OCI-LY3 (cell line): ENCODE measurements at regions not wholly inside any gene's neighbourhood (a gene's known extent, or its start where the extent isn't known, plus 50 kb on each side); places are given as distances from the start of the nearest gene placed in this dataset.

Experiments used
- H2AFZ ChIP-seq: fragments of 200-600, 300-600 bp; shearing (Covaris generic); 2 replicates; pipeline ENCODE4 v1.6.0; 2014; ENCODE audit warnings: antibody characterized with exemption, low read depth, low read length
- H3K27ac ChIP-seq: fragments of 200-600, 300-600 bp; sonication (generic); 2 replicates; pipeline ENCODE4 v1.5.1; 2014; ENCODE audit warnings: mild to moderate bottlenecking, low read length, moderate library complexity, mixed read lengths
- H3K27me3 ChIP-seq: fragments of 200-600, 300-600 bp; sonication (generic); 2 replicates; pipeline ENCODE4 v1.6.1; 2014; ENCODE audit warnings: low read depth, low read length, mixed read lengths
- H3K36me3 ChIP-seq: fragments of 200-600, 300-600 bp; sonication (generic); replicated peaks from 2 replicates; pipeline ENCODE3; 2014; ENCODE audit warnings: low read depth, low read length, mixed read lengths
- H3K4me1 ChIP-seq: fragments of 300-600, 200-600 bp; sonication (generic); 2 replicates; pipeline ENCODE4 v1.6.1; 2014; ENCODE audit warnings: low read length, mixed read lengths
- H3K4me2 ChIP-seq: fragments of 200-600, 300-600 bp; sonication (generic); 2 replicates; pipeline ENCODE4 v1.6.1; 2014; ENCODE audit warnings: low read length, mixed read lengths
- H3K4me3 ChIP-seq: fragments of 300-600, 200-600 bp; sonication (generic); 2 replicates; pipeline ENCODE4 v1.5.1; 2014; ENCODE audit warnings: antibody characterized with exemption, mild to moderate bottlenecking, low read length, moderate library complexity
- H3K79me2 ChIP-seq: fragments of 300-600, 200-600 bp; shearing (Covaris generic); 2 replicates; pipeline ENCODE4 v1.6.1; 2014; ENCODE audit warnings: mild to moderate bottlenecking, low read length, mixed read lengths
- H3K9ac ChIP-seq: fragments of 300-600, 200-600 bp; shearing (Covaris generic); 2 replicates; pipeline ENCODE4 v1.6.0; 2014; ENCODE audit warnings: mild to moderate bottlenecking, low read length, moderate library complexity
- H3K9me3 ChIP-seq: fragments of 200-600, 300-600 bp; shearing (Covaris generic); 2 replicates; pipeline ENCODE4 v1.6.1; 2014; ENCODE audit warnings: low read length, mixed read lengths; ENCODE audit not compliant: insufficient read depth
- H4K20me1 ChIP-seq: fragments of 200-600, 300-600 bp; sonication (generic); 2 replicates; pipeline ENCODE4 v1.6.1; 2016; ENCODE audit warnings: low read length, mixed read lengths; ENCODE audit not compliant: insufficient read depth
- EZH2phosphoT487 ChIP-seq: fragments of 200-600 bp; shearing (Covaris generic); IDR thresholded peaks from 2 replicates; pipeline ENCODE4 v1.6.1; 2018; ENCODE audit warnings: antibody characterized with exemption, mixed run types, low read depth
- TF ChIP-seq, protein P1 (sequence below): fragments of 200-600, 300-600 bp; sonication (generic); IDR thresholded peaks from 2 replicates; pipeline ENCODE4 v1.5.1; 2014; ENCODE audit warnings: antibody characterized with exemption, low read length, low read depth

DNA sequence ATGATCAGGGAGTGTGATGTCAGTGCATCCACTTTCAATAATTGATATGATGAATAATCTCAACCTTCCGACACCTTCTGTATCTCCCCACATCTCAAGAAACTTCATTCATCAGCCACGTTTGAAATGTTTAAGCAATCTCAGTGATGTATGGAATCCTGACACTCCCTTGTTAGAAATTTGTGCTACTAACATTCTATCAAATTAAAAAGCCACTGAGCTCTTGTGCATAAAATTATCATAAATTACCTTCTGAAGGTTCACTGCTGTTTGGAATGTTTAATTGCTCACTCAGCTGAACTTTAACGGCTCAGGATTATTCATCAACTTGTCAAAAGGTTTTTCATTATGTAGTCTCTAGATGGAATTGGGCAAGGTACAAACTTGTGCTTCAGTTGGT, 108.4 kb upstream of the DPH6 start:
- TF ChIP-seq, protein P1, sequence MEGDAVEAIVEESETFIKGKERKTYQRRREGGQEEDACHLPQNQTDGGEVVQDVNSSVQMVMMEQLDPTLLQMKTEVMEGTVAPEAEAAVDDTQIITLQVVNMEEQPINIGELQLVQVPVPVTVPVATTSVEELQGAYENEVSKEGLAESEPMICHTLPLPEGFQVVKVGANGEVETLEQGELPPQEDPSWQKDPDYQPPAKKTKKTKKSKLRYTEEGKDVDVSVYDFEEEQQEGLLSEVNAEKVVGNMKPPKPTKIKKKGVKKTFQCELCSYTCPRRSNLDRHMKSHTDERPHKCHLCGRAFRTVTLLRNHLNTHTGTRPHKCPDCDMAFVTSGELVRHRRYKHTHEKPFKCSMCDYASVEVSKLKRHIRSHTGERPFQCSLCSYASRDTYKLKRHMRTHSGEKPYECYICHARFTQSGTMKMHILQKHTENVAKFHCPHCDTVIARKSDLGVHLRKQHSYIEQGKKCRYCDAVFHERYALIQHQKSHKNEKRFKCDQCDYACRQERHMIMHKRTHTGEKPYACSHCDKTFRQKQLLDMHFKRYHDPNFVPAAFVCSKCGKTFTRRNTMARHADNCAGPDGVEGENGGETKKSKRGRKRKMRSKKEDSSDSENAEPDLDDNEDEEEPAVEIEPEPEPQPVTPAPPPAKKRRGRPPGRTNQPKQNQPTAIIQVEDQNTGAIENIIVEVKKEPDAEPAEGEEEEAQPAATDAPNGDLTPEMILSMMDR, result no peak
- no peak for TF ChIP-seq EZH2phosphoT487
- Histone ChIP-seq H4K20me1 (no peaks in the 10 kb centered on the region), H3K4me2 (no peak overlapping the region), H3K4me3 (no peak overlapping the region), H3K9me3 (no peaks in the 10 kb centered on the region), H3K36me3 (no peaks in the 10 kb centered on the region), H3K4me1 (no peaks in the 10 kb centered on the region), H3K79me2 (no peaks in the 10 kb centered on the region), H3K27ac (no peak overlapping the region), H3K9ac (no peak overlapping the region), H2AFZ (no peak overlapping the region), H3K27me3 (no peaks in the 10 kb centered on the region)

DNA sequence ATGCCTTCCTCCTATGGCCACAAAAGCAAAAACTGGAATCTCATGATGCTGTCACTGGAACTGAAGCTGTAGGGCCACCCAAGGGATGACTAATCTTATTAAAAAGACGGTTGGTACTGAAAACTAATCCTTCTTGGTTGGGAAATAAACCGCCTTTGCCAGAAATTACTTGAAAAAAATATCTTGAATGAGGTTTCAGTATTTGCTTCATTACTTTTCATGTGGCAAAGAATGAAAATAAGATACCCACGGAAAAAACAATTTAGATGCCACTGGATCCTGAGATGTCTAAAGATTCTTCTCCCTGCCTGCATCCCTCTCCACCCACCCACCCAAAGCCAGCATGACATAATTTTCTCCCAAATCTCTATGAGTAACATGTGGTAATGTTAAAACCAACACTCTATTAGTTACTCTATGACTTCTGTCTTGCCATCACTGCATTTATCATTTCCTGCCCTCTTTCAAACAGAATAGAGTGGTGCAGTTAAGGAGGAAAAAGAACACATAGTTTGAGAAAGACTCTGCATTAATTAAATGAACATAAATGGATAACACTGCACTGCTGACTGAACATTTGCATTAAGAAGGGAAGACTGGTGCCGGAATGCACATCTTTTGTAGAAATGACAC, 111.8 kb upstream of the DPH6 start:
- Histone ChIP-seq H2AFZ (no peak overlapping the region), H3K4me2 (no peak overlapping the region), H3K4me3 (no peak overlapping the region), H3K9me3 (no peaks in the 10 kb centered on the region), H3K9ac (no peak overlapping the region), H3K27me3 (no peaks in the 10 kb centered on the region), H3K27ac (no peak overlapping the region), H3K4me1 (no peaks in the 10 kb centered on the region), H3K79me2 (no peaks in the 10 kb centered on the region), H3K36me3 (no peaks in the 10 kb centered on the region), H4K20me1 (no peaks in the 10 kb centered on the region)
- no peak for TF ChIP-seq EZH2phosphoT487
- TF ChIP-seq, protein P1, result no peak

DNA sequence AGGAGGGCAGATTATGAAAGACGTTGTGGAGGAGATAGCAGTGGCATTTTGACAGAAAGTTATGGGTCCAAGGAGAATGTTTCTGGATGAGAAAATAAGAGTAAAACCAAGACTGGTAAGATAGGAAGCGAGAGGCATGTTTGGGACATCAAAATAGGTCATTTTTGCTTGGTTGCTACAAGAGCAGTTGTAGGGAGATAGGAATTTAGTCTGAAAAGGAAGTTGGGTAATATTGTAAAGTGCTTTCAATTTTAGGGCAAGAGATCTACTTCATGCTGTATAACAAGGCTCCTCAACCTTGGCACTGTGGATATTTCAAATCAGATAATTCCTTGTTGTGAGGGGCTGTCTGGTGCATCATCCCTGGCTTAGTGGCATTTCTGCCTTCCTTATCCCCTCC, 118.0 kb upstream of the DPH6 start:
- Histone ChIP-seq H3K4me2 (no peak overlapping the region), H3K4me1 (no peaks in the 10 kb centered on the region), H3K9ac (no peak overlapping the region), H3K36me3 (no peaks in the 10 kb centered on the region), H3K27ac (no peak overlapping the region), H4K20me1 (no peaks in the 10 kb centered on the region), H2AFZ (no peak overlapping the region), H3K4me3 (no peak overlapping the region), H3K79me2 (no peaks in the 10 kb centered on the region), H3K9me3 (no peaks in the 10 kb centered on the region), H3K27me3 (no peaks in the 10 kb centered on the region)
- TF ChIP-seq EZH2phosphoT487, result no peak
- TF ChIP-seq, protein P1, result no peak

- H3K27me3 ChIP-seq, result no peaks in the 10 kb centered on the region
- no peaks in the 10 kb centered on the region for H3K79me2 ChIP-seq
- H2AFZ ChIP-seq, result no peak overlapping the region
- H4K20me1 ChIP-seq, result no peaks in the 10 kb centered on the region
- no peak overlapping the region for H3K27ac ChIP-seq
- TF ChIP-seq, protein P1, result no peak
- TF ChIP-seq EZH2phosphoT487, result no peak
- no peak overlapping the region for H3K9ac ChIP-seq
- no peaks in the 10 kb centered on the region for H3K36me3 ChIP-seq
- H3K4me1 ChIP-seq, result no peaks in the 10 kb centered on the region
- H3K4me2 ChIP-seq, result no peak overlapping the region
- no peak overlapping the region for H3K4me3 ChIP-seq
- no peaks in the 10 kb centered on the region for H3K9me3 ChIP-seq
These were observed 120.1 kb upstream of the DPH6 start for GRCh38 chr15:35665896-35666536.
